GM04504 (cell line): ENCODE measurements at regions not wholly inside any gene's neighbourhood (a gene's known extent, or its start where the extent isn't known, plus 50 kb on each side); places are given as distances from the start of the nearest gene placed in this dataset.

Experiments used
- DNase-seq: peaks from one replicate; pipeline ENCODE4 v3.0.0-alpha.2; 2012; ENCODE audit warnings: low read depth

DNA sequence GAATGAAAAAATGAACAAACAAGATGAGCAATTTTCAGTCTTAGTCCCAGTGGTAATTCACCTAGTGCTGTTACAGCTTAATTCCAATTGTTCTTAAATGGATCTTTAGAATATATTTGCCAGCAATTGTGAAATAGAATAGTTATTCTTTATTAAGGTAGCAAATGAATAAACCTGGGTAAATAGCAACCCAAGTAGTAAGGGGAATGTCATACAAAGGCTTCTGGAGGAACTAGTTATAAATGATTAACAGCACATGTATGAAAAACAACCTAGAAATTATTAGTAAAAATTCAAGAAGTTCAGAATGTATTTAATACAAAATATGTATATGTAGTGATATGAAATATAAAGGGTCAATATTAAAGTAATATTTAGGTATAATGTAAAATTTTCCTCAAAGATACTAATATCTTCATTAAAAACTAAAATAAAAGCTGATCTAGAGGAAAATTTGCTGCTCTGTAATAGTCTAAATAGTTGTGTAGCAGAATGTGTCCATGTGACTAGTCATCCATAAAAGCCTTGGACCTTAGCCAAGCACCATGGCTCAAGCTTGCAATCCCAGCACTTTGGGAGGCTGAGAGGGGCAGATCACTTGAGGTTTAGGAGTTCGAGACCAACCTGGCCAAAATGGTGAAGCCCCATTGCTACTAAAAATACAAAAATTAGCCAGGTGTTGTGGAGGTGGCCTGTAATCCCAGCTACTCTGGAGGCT, 535.9 kb upstream of the ATXN8OS start:
- no peak for DNase-seq

- DNase-seq, result no peak
These were observed 540.1 kb upstream of the ATXN8OS start for GRCh38 chr13:69567514-69567913.

DNA sequence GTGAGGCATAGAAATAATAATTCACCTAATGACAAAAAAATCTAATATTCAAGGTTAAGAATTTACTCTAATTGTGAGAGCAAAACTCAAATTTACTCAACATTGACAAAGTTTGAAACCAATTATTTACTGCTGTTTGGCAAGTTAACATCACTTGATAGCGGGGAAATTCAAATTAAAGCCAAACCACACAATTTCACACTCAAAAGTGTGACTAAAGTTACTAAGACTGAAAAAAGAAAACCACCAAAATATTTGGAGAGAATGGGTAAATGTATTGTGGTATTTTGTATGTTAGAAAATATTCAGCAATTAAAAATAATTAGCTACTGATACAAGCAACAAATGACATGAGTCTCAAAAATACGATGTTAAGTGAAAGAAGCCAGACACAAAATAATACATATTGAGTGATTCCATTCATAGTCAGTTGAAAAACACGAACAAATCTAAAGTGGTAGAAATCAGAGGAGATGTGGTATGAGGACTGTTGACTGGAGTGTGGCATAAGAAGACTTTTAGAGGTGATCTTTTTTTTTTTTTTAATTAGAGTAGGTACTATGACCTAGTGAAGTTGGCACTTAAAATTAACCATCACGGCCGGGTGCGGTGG, 541.4 kb upstream of the ATXN8OS start:
- no peak for DNase-seq

- DNase-seq, result no peak
These were observed 542.3 kb upstream of the ATXN8OS start for GRCh38 chr13:69565334-69565733.

DNA sequence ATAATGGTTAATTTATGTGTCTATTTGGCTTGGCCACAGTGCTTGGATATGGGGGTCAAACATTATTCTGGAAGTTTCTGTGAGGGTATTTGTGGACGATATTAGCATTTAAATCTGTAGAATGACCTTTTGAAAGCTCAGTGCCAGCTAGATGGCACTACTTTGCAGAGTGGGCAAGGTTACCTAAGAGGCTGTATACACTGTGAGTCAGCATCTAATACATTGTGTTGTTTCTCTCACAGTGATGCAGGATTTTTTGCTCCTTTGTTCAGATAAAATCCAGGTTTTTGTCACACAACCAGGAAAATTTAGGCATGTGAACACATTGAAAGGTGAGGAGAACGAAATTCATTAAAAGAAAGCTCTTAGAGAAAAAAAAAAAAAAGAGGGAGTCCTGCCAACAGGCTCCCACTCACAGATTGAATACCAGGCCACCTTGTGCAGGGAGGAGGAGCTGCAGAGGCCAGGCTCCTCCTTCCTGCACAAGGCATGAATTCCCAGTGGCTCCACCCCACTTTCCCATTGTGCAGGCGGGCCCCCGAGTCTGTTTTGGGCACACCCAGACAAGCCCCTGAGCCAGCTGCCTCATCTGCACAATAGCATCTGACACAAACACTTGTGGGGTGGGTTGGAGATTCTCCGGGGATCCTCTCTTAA, 551.0 kb upstream of the ATXN8OS start:
- DNase-seq, result no peak

DNA sequence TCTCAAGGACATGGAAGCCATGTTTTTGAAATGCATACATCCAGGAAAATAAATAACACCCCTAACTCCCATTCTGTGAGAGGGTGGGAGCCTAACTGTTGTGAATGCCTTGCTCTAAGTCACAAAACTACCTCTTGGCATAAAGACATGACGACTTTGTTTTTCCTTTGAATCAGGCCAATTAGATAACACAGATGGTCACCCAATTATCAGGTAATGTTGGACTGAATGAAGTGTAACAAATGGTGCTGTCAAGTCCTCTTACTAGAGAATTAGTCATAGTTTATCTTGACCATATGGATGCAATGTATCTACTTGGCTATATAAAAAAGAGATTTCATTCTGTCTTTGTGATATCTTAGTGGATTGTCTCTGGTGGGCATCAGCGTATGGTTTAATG, 553.6 kb upstream of the ATXN8OS start:
- no peak for DNase-seq

DNA sequence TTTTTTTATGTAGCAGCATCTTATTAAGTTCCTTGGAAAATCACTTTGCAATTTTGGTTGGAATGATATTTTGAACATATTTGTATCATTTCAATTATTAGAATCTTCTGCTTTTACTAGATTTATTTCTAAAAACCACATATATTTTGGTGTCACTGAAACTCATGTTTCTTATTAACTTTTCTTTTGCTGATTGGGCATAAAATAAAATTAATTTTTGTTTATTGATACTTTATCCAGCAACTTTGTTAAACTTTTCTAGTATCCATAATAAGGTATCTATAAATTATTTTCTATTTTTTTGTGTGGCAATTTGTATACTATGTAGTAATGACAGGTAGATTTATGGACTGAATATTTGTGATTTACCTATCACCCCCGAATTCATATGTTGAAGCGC, 556.4 kb upstream of the ATXN8OS start:
- DNase-seq, result no peak

GRCh38 chr13:69547780-69548179, 559.8 kb upstream of the ATXN8OS start:
- no peak for DNase-seq

DNA sequence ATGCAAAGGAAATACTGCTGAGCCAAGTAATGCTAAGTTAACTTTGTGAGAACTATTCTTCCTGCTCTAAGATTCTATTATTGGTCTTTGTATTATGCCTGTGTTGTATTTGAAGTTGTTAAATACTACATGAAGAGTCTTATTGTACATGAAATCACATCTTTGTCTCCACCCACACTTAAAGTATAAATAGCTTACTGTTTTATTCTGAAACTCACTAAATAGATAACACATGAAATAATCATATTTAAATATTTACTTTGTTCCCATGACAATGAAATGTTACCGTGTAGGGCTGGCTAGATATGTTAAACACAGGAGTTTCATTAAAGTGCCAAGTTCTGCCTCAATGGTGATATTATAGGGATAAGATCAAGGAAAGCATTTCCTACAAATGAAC, 562.1 kb upstream of the ATXN8OS start:
- no peak for DNase-seq

DNA sequence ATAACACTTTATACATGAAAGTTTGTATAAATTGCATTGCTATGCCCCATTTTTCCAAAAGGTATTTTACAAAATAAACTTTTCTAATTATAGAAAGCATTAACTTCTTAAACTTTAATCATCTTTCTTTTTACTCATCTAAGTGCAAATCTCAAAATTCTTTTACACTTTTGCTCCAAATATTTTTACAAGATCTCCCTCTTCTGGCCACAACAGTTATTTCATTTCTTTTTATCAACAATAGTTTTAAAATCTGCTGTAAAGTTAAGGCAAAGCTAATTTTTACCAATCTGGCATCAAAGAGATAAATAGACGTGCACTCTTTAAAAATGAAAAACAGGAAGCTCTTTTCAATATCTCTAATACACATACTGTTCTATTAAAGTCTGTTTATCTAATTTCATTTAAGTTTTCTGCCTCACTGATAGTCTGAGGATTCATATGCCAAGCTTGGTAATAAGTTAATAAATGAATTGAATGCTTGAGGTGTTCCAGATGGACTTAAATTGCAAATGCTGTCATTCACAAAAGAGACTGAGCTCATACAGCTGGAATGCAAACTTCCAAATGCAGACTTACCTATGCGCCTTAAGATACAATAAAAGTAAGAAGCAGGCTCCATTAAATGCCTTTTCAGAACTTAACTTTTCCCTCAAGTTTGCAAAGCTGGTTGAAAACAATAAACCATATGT, 583.0 kb upstream of the ATXN8OS start:
- DNase-seq, result no peak

GRCh38 chr13:69496981-69497380, 610.6 kb upstream of the ATXN8OS start:
- no peak for DNase-seq

DNA sequence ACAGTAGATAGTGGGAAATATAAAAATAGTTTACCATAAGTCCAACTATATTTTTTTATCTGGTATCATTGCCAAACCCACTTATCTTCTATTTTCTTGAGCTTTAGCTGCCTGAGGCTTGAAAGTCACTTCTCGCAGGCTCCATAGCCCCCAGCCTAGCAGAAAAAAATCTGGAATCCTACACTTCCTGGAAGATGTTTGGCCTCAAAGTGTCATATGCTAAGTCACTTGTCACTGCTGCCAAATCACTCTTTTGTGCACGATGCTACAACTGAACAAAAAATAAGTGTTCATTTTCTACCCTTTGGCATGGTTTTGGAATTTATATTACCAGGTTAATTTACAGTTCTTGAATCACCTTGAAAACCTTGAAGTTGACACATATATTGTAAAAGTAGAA, 612.5 kb upstream of the ATXN8OS start:
- no peak for DNase-seq

- no peak for DNase-seq
These were observed 620.0 kb upstream of the ATXN8OS start for GRCh38 chr13:69487576-69487975.

DNA sequence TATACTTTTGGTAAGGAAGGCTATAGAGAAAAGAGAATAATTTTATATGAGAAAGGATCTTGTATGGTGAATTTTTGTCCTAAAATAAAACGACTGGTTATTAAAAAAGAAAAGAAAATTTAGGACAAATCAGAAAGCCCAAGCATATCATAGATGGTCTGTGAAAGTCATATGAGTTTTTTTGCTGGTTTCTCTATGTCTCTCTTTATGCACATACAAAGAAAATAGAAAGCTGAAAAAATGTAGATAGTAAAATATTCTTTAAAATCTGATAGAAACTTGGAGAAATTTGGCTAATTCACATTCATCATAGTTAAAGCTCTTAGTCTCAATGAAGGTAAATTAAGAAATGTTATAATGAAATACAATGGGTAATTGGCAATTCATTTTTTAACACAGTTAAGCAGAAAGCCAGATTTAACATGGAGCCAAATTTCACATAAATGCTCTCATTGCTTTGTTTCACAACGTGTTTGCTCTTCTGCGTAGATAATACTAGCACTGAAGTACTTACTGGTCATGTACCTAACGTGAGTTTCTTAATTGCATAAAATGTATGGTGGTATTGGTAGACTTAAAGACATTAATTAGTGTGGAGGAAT, 621.5 kb upstream of the ATXN8OS start:
- DNase-seq, result no peak

DNA sequence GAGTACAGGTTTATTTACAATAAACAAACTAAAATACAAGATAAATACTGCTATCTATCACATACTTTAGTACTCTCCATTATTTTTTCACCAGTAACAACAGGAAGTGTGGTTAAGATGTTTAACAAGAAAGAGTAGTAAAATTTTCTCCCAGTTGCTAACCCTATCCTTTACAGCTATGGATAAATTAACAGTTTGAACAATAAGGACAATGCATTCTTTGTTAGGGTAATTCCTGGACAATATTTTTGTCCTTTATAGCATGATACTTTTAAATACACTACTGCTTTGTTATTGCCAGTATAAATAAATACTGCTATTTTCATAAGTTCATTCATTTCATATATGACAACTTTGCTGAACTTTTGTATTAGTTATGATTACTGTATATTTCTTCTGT, 630.2 kb upstream of the ATXN8OS start:
- DNase-seq, result no peak

- no peak for DNase-seq
These were observed 633.5 kb upstream of the ATXN8OS start for GRCh38 chr13:69474011-69474685.

GRCh38 chr13:69468624-69469023, 639.0 kb upstream of the ATXN8OS start:
- no peak for DNase-seq

GRCh38 chr13:69461397-69461796, 646.2 kb upstream of the ATXN8OS start:
- DNase-seq, result no peak

DNA sequence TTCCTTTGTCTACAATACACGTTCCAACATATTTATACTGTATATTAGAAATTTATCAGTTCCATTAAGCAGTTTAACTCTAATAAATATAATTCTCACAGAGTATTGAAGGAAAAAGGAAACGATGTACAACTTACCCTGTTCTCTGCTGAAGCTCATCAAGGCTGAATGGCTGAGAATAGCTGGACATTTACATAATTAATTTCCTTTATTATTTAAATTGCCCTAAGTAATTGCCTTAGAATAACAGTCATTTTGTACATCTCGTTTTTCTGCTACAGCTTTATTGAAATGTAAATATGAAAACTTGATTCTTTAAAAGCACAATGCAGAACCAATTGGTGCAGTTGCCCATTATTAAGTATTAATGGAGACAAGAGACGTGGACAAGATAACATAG, 648.3 kb upstream of the ATXN8OS start:
- DNase-seq, result no peak

DNA sequence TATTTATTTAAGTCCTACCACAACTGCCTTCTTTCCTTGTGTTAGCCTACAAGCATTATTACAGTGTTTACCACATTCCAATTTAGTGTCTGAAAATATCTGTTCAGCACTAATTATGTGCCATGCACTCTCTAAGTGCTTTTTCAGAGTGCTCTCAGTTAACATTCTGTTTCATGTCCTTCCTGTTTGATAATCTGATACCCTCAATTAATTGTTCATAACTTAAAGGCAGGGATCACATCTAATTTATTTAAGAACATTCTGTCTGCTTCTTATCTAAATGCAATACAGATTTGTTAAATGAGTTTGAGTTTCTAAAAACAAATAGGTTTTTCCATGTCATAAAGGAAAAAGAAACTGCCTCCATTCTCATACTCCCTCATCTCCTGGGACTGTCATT, 649.6 kb upstream of the ATXN8OS start:
- DNase-seq, result no peak

DNA sequence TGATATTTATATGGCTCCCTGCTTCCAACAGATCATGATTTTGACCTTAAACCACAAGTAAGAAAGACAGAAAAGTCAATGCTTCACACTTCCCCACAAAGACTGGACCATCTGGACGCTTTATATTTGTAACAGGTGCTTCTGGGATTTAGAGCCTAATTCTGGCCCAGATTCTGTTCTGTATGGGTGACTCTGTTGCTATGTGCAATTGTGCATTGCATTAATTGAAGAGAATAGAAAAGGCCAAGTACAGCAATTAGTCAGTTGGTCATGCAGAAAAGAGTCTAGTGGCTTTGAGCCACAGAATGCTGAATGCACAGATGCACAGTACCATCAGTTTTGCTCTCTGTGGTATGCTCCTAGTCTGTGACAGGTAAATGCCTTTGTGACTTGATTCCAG, 657.4 kb upstream of the ATXN8OS start:
- no peak for DNase-seq

DNA sequence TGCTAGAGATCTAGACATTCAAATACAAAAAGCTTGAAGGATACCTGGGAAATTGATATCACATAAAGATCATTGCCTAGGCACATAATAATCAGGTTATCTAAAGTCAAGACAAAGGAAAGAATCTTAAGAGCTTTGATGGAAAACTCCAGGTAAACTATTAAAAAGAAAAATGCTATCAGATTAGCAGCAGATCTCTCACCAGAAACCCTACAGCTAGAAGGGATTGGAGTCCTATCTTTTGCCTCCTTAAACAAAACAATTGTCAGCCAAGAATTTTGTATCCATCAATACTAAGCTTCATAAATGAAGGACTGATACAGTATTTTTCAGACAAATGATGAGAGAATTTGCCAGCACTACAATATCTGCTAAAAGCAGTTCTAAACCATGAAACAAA, 682.4 kb upstream of the ATXN8OS start:
- DNase-seq, result no peak
